NCI-H2196 treated with DMSO at 0.1 percent for 48 hours (cell line): ENCODE measurements at regions not wholly inside any gene's neighbourhood (a gene's known extent, or its start where the extent isn't known, plus 50 kb on each side); places are given as distances from the start of the nearest gene placed in this dataset.

ENCODE experiments used
- DNase-seq: peaks from one replicate; lab custom pipeline; 2025; ENCODE audit not compliant: unreplicated experiment; lab: John Stamatoyannopoulos, UW

DNA sequence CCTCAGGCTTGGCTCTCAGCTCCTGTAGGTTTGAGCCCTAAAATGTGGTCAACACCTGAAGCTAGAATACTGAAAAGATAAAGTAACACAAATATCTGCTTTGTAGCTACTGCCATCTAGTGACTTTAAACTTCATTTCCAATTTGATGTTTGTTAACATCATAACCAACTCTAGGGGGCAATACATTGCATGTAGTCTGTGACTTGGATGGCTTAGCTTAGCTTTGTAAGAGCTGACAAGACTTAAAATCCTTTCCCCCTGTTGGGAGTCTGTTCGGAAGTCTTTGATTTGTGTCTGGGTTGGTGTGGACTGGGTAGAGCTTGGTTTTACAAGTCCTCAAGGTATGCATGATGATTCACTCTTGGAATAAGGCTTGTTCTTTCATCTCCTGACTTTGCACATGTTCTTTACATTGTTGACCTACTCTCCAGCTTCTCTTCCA lies 51.7 kb downstream of the SCN11A start:
- DNase-seq, result peak; percentile 4

- DNase-seq, result no peak
Observed at GRCh38 chr3:38998086-38998485, 53.7 kb downstream of the SCN11A start.

DNA sequence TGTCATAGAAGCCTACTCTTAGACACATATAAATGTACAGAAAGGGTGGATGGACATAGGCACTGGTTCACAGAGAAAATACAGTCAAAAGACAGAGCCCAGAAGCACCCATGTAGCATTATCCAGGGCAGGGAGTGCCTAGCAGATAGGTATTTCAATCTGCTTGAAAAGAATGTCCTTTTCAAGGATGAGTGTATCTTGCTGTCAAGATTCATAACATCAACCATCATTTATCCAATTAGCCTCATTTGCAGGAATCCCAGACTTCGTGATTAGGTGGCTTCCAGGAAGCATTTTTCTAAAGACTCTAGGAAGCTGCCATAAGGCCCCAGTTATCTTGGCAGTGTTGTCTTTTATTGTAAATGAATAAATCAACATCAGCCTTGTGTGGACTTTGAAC lies 55.6 kb downstream of the SCN11A start:
- DNase-seq, result no peak

DNA sequence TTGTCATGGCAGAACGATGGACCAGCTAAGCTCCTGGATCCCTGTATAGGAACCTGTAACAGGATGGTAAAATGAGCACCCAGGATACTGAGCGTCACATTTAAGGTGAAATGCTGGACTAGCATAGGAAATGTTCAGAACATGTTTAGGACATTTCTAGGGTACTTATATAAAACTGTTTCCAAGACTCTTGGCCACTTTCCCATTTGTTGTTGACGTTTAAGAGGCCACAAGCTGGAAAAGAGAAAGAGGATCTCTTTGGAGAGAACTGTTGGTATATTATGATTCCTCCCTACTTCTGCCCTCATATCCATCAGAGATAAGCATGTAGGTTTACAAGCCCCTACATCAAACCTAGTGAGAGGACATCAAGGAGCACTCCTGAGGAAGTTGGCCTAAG lies 57.5 kb downstream of the SCN11A start:
- no peak for DNase-seq

DNA sequence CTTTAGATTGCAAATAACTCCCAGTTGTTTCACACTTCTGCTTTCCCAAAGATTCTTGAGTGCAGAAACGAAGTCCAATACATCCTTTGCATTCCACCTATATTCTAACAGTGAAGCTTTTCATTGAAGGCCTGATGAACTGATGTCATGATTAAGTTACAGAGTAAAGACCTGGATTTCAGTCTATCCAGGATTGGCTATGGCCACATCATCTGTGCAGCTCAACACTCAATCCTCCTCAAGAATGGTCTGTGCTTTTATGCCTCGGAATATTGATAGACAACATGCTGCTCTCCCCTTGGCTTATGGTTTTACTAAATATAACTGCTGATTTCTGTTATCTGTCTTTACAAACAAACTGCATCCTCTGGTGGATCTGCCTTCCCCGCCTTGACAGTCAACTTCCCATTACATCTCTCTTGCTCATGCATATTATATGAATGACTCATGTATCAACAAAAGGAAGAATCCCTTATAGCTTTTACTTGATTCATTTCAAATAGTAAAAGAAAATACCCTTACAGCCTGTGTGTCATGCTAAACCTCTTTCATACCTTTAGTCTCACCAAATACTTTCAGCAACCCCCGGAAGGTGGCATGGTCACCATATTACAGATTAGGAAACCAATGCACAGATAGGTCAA lies 59.5 kb downstream of the SCN11A start:
- no peak for DNase-seq

- no peak for DNase-seq
Observed at GRCh38 chr3:38990621-38991020, 61.1 kb downstream of the SCN11A start.

DNA sequence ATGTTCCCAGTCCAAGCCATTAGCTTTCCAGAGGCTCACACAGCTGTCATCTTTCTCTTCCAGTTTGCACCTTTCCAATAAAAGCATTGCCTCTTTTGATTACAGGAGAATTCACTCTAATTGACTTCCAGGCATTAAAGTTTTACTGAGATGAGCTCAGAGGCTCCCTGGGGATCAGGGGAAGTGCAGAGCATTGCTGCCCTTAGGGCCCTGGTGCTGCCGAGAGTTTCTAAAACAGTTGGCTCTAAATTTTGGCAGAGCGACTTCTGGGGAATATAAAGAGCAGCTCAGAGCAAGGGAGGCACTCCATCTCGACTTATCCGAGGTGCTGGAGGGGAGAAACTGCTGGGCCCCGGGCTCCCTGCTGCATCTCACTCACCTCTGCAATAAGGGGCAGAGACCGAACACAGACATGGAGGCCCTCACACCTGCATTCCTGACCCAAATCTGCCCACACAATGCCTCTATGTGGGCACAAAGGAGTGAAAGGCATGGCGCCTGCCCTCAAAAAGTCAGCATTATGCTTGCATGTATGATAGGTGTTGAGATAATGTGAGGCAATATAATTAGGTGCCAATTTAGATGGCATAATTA lies 61.7 kb downstream of the SCN11A start:
- DNase-seq, result no peak

GRCh38 chr3:38988955-38989354 lies 62.8 kb downstream of the SCN11A start:
- DNase-seq, result no peak

DNA sequence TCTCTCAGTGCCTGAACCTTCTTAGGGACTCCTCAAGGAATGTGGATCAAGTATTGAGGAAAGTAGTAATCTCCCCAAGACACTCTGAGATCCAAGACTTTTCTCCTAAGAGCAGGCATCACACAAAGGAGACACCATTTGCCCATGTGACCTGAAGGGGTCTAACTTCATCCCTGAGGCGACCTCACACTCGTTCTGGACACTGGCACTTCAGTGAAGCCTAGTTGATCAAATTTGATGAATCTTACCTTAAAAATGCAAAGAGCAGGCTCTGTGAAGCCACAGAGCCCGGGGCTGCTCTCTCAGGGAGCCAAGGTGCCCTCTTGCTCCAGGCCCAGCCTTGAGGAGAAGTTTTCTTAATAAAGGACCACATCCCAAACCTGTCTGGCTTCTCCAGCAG lies 64.3 kb downstream of the SCN11A start:
- no peak for DNase-seq

- DNase-seq, result no peak
Observed at GRCh38 chr3:38986901-38987300, 64.8 kb downstream of the SCN11A start.

- no peak for DNase-seq
Observed at GRCh38 chr3:38985981-38986380, 65.8 kb downstream of the SCN11A start.

DNA sequence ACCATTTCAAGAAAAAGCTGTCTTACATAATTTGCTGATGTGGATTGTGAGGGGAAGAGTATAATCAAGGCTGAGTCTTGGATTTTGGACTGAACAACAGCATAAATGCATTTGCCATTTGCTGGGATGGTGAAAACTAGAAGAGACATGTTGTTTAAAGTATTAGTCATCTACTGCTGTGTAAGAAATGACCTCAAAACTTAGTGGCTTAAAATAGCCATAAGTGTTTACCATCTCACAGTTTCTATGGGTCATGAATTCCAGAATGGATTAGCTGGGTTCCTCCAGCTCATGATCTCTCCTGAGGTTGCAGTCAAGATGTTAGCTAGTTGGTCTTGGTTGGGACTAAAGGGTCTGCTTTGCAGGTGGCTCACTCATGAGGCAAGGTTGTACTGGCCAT lies 66.2 kb downstream of the SCN11A start:
- DNase-seq, result no peak

GRCh38 chr3:38984731-38985130 lies 67.0 kb downstream of the SCN11A start:
- no peak for DNase-seq

DNA sequence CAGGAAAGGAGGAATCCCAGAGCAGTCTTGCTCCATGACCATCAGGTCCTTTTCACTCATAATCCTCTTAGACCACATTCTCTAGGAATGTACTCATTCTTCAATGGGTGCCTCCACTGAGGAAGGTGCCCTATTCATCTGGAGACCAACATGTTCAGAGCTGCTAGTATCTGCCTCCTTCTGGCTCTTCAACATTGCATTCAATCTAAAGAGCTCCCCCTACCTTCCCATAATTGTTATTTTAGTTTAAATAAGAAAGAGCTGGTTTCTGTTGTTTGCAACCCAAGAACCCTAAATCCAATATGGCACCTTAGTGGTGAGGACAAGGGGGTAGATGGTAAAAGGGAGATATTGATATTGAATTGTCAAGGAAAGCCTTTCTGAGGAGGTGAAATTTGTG lies 67.6 kb downstream of the SCN11A start:
- DNase-seq, result no peak

DNA sequence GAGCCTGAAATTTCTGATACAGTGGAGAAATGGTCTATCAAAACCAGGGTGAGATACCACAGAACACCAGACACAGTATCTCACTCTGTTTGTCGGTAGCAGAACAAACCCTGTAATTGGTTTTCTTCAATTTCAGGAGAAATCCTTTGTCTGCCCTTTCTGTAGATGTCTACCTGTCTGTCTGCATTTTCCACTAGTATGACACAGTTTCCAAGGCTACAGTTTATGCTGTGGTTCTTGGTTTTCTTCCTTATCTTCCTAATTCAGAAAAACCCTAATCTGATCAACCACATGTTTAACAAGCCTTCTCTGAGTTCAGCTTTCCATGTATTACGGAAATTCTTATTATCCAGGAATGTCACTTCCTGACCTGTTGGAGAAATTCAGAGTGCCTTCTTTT lies 70.8 kb downstream of the SCN11A start:
- no peak for DNase-seq

DNA sequence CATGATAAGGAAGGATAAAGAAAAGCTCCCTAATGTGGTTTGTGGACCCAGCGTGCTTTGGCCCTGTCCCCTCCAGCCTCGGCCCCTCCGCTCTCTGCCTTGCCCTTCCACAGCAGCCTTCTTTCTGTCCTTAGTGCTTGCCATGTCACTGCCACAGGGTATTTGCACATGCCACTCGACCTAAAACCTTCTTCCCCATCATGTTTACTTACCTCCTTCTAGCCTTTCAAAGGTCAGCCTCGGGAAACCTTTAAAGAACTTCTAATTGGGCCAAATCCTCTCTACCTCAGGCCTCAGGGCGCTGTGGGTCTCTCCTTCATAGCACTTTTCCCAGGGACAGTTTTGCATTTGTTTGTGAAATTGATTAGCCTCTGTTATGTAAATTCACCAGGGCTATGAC lies 73.0 kb downstream of the SCN11A start:
- DNase-seq, result no peak

DNA sequence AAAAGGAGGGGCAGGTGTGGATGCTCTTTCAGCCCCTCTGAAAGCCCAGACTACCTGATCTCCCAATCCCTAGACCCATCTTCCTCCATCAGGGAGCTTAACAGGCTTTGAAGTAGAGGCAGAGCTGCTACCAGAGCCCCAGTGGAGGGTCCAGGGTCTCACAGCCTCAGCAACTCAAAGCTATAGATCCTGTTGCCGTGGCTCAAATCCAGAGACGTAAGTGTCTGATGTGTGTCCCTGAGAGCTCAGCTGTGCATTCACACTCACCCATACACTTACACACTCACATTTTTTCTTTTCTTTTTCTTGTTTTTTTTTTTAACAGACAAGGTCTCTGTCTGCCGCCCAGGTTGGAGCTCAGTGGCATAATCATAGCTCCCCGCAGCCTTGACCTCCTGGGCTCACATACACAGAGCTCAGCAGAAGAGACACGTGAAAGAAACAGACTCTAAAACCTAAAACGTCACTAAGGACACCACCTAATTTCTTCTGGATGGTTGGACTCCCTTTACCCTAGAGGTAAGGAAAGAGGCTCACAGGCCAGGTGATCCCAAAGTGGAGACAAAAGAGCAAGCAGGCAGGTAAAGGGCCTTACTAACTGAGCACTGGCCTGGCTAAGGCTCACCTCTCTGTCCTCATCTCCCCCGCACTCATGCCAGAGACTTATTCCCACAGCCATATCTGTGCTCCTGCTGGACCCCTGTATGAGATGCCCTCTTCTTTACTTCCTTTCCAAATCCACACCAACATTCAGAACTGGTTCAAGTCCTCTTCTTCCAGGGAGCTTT lies 80.7 kb downstream of the SCN11A start:
- no peak for DNase-seq

- DNase-seq, result no peak
Observed at GRCh38 chr3:38969317-38970235, 82.2 kb downstream of the SCN11A start.

GRCh38 chr3:38968891-38969290 lies 82.9 kb downstream of the SCN11A start:
- DNase-seq, result no peak

DNA sequence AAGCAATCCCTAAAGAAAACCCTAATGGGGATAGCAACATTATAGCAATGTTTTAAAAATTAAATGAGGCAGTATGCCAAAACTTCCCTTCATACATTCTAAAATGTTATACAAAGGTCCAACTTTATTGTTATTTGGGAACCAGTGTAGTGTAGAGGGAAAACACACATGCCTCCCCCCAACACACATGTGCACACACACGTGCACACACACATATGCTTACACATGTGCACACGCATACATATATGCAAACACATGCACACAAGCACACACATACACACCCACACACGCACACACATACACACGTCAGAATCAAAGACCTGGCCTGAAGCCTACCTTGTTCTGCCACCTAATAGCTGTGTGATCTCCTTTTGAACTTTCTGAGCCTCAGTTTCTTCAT lies 83.3 kb downstream of the SCN11A start:
- DNase-seq, result no peak

DNA sequence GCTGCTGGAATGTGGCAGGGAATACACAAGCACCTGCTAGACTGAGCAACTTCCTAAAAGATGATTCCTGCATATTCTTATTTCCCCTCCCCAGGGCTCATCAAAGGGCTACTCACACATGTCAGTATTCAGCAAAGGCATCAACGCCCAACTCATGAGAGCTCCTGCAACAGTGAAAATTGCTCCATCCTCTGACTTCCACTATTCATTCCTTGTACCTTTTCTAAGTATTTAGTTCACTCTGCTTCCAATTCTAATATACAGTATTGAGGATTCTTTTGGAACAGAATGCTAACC lies 84.1 kb downstream of the SCN11A start:
- no peak for DNase-seq
